ENCODE measurements at regions not wholly inside any gene's neighbourhood (a gene's known extent, or its start where the extent isn't known, plus 50 kb on each side); places are given as distances from the start of the nearest gene placed in this dataset.

GRCh38 chr2:61736953-61737352, 116.9 kb downstream of the FAM161A start:
- no peak for TF ChIP-seq SP1 (IDR thresholded peaks at IDR 0.05)
- TF ChIP-seq FOXA1 (IDR thresholded peaks at IDR 0.05) = no peak
- no peak for TF ChIP-seq HDGF (IDR thresholded peaks at IDR 0.05; ENCODE audit: borderline replicate concordance)
- no peak for TF ChIP-seq ARNT (IDR thresholded peaks at IDR 0.05)
- no peak for TF ChIP-seq TARDBP (IDR thresholded peaks at IDR 0.05)
- TF ChIP-seq L3MBTL2 (conservative IDR thresholded peaks at IDR 0.05) = no peak
- TF ChIP-seq FOXK2 (IDR thresholded peaks at IDR 0.05) = no peak
- no peak for TF ChIP-seq BHLHE40 (IDR thresholded peaks at IDR 0.05; ENCODE audit: borderline replicate concordance)
- no peak for TF ChIP-seq SUZ12 (IDR thresholded peaks at IDR 0.05)
- TF ChIP-seq PKNOX1 (IDR thresholded peaks at IDR 0.05) = no peak
- no peak for TF ChIP-seq ZNF384 (IDR thresholded peaks at IDR 0.05)
